HFFc6 (cell line): ENCODE measurements at regions not wholly inside any gene's neighbourhood (a gene's known extent, or its start where the extent isn't known, plus 50 kb on each side); places are given as distances from the start of the nearest gene placed in this dataset.
"Not testable (repeated sequence)": the region's sequence is repeated elsewhere in the genome, so short reads cannot be mapped to it uniquely, and the experiment has no call there.

Experiments
- DNase-seq: peaks from one replicate; pipeline ENCODE4 v3.0.0-alpha.2; 2018
- H3K27ac Mint-ChIP-seq: 2 replicates; pipeline ENCODE4 v1.8.0; 2020; ENCODE audit warnings: mild to moderate bottlenecking, mixed read lengths
- H3K27me3 Mint-ChIP-seq: 2 replicates; pipeline ENCODE4 v1.8.0; 2021; ENCODE audit warnings: mild to moderate bottlenecking, moderate library complexity, mixed read lengths; ENCODE audit not compliant: insufficient read depth
- H3K36me3 Mint-ChIP-seq: 2 replicates; pipeline ENCODE4 v1.8.0; 2021; ENCODE audit warnings: low read depth, mixed read lengths
- H3K4me1 Mint-ChIP-seq: 2 replicates; pipeline ENCODE4 v1.8.0; 2020; ENCODE audit warnings: low read depth, mixed read lengths
- H3K4me3 Mint-ChIP-seq: 2 replicates; pipeline ENCODE4 v1.8.0; 2020; ENCODE audit warnings: mild to moderate bottlenecking, moderate library complexity, mixed read lengths
- H3K9me3 Mint-ChIP-seq: 2 replicates; pipeline ENCODE4 v1.8.0; 2020; ENCODE audit warnings: mild to moderate bottlenecking, mixed read lengths
- CTCF ChIP-seq: fragments of 200-600 bp; sonication (generic); IDR thresholded peaks from 2 replicates; pipeline ENCODE4 v1.5.0; 2021; ENCODE audit warnings: antibody characterized with exemption, mild to moderate bottlenecking

GRCh38 chr13:46498650-46499049 lies 54.3 kb upstream of the LRCH1 start:
- Mint-ChIP-seq H3K4me3 (no peak overlapping the region), H3K9me3 (peaks cover 2% of the 10 kb centered on the region; the same call in 1 of the 2 replicates), H3K4me1 (peaks cover 11% of the 10 kb centered on the region), H3K36me3 (no peaks in the 10 kb centered on the region), H3K27ac (no peak overlapping the region), H3K27me3 (peaks cover 15% of the 10 kb centered on the region)
- DNase-seq, result no peak
- no peak for TF ChIP-seq CTCF

- no peak for DNase-seq
- H3K27me3 Mint-ChIP-seq, result peaks cover 12% of the 10 kb centered on the region
- no peak for TF ChIP-seq CTCF
- H3K27ac Mint-ChIP-seq, result no peak overlapping the region
- no peaks in the 10 kb centered on the region for H3K36me3 Mint-ChIP-seq
- no peaks in the 10 kb centered on the region for H3K9me3 Mint-ChIP-seq
- peaks cover 11% of the 10 kb centered on the region for H3K4me1 Mint-ChIP-seq
- H3K4me3 Mint-ChIP-seq, result no peak overlapping the region
Observed at GRCh38 chr13:46496086-46496485, 56.9 kb upstream of the LRCH1 start.

GRCh38 chr13:46495651-46496050 lies 57.3 kb upstream of the LRCH1 start:
- TF ChIP-seq CTCF, result no peak
- DNase-seq, result no peak
- Mint-ChIP-seq H3K4me3 (no peak overlapping the region), H3K4me1 (peaks cover 14% of the 10 kb centered on the region), H3K36me3 (no peaks in the 10 kb centered on the region), H3K27ac (no peak overlapping the region), H3K27me3 (peaks cover 12% of the 10 kb centered on the region), H3K9me3 (no peaks in the 10 kb centered on the region)

GRCh38 chr13:46495066-46495465 lies 57.9 kb upstream of the LRCH1 start:
- Mint-ChIP-seq H3K4me3 (no peak overlapping the region), H3K9me3 (no peaks in the 10 kb centered on the region), H3K4me1 (peaks cover 19% of the 10 kb centered on the region), H3K27me3 (peaks cover 11% of the 10 kb centered on the region), H3K36me3 (no peaks in the 10 kb centered on the region), H3K27ac (no peak overlapping the region)
- no peak for DNase-seq
- no peak for TF ChIP-seq CTCF

GRCh38 chr13:46492946-46493345 lies 60.0 kb upstream of the LRCH1 start:
- H3K4me1 Mint-ChIP-seq, result peaks cover 29% of the 10 kb centered on the region
- H3K9me3 Mint-ChIP-seq, result no peaks in the 10 kb centered on the region
- no peak overlapping the region for H3K27ac Mint-ChIP-seq
- H3K27me3 Mint-ChIP-seq, result peaks cover 3% of the 10 kb centered on the region; the same call in 1 of the 2 replicates
- TF ChIP-seq CTCF, result peak; percentile 88
- DNase-seq, result peak; percentile 53
- no peaks in the 10 kb centered on the region for H3K36me3 Mint-ChIP-seq
- H3K4me3 Mint-ChIP-seq, result no peak overlapping the region

- H3K4me3 Mint-ChIP-seq, result no peak overlapping the region
- no peak for DNase-seq
- no peak for TF ChIP-seq CTCF
- H3K4me1 Mint-ChIP-seq, result peaks cover 29% of the 10 kb centered on the region
- no peaks in the 10 kb centered on the region for H3K9me3 Mint-ChIP-seq
- H3K36me3 Mint-ChIP-seq, result no peaks in the 10 kb centered on the region
- H3K27me3 Mint-ChIP-seq, result peaks cover 6% of the 10 kb centered on the region; the same call in 1 of the 2 replicates
- H3K27ac Mint-ChIP-seq, result no peak overlapping the region
Observed at GRCh38 chr13:46491641-46492040, 61.3 kb upstream of the LRCH1 start.

GRCh38 chr13:46490713-46491112 lies 62.3 kb upstream of the LRCH1 start:
- not testable (repeated sequence) for H3K9me3 Mint-ChIP-seq, DNase-seq, H3K27ac Mint-ChIP-seq, H3K4me3 Mint-ChIP-seq, H3K36me3 Mint-ChIP-seq, H3K27me3 Mint-ChIP-seq
- H3K4me1 Mint-ChIP-seq, result peaks cover 24% of the 10 kb centered on the region
